Astrocyte of the cerebellum (primary cell): ENCODE measurements at regions not wholly inside any gene's neighbourhood (a gene's known extent, or its start where the extent isn't known, plus 50 kb on each side); places are given as distances from the start of the nearest gene placed in this dataset.

Source experiments
- DNase-seq: peaks from one replicate; pipeline ENCODE4 v3.0.0-alpha.2; 2011; ENCODE audit warnings: low read depth
- H3K4me3 ChIP-seq: 2 replicates; pipeline ENCODE4 v1.5.1; 2011; ENCODE audit warnings: mild to moderate bottlenecking, low read depth, low read length, moderate library complexity
- CTCF ChIP-seq: IDR thresholded peaks from 2 replicates; pipeline ENCODE4 v1.5.1; 2012; ENCODE audit warnings: low read length, low read depth, moderate library complexity, mild to moderate bottlenecking; ENCODE audit errors: missing control alignments
- in situ Hi-C: cut with HindIII; loops from 2 replicates; pipeline ENCODE4 v1.10.0; 2017; ENCODE audit warnings: low sequenced_read_pairs

- H3K4me3 ChIP-seq = no peak overlapping the region
- peak; percentile 33 for DNase-seq
- no peak for TF ChIP-seq CTCF
- in situ Hi-C loops = no loop called here
Measured at GRCh38 chr2:6556755-6557154, 309.0 kb downstream of the CMPK2 start.

GRCh38 chr2:6557737-6558136 is 308.0 kb downstream of the CMPK2 start:
- no peak overlapping the region for H3K4me3 ChIP-seq
- in situ Hi-C loops = no loop called here
- no peak for DNase-seq
- no peak for TF ChIP-seq CTCF

- TF ChIP-seq CTCF = no peak
- in situ Hi-C loops = no loop called here
- H3K4me3 ChIP-seq = no peak overlapping the region
- DNase-seq = no peak
Measured at GRCh38 chr2:6562771-6563170, 302.9 kb downstream of the CMPK2 start.

- no peak overlapping the region for H3K4me3 ChIP-seq
- DNase-seq = no peak
- in situ Hi-C loops = no loop called here
- no peak for TF ChIP-seq CTCF
Measured at GRCh38 chr2:6564326-6564725, 301.4 kb downstream of the CMPK2 start.

- no peak overlapping the region for H3K4me3 ChIP-seq
- in situ Hi-C loops = no loop called here
- TF ChIP-seq CTCF = no peak
- DNase-seq = no peak
Measured at GRCh38 chr2:6574121-6574520, 291.6 kb downstream of the CMPK2 start.

GRCh38 chr2:6576302-6576701 is 289.4 kb downstream of the CMPK2 start:
- in situ Hi-C loops = no loop called here
- no peak for DNase-seq
- H3K4me3 ChIP-seq = no peak overlapping the region
- TF ChIP-seq CTCF = no peak

GRCh38 chr2:6577960-6578359 is 287.7 kb downstream of the CMPK2 start:
- no peak overlapping the region for H3K4me3 ChIP-seq
- DNase-seq = no peak
- in situ Hi-C loops = no loop called here
- TF ChIP-seq CTCF = no peak
